HepG2 (cell line): ENCODE measurements at regions not wholly inside any gene's neighbourhood (a gene's known extent, or its start where the extent isn't known, plus 50 kb on each side); places are given as distances from the start of the nearest gene placed in this dataset.

ENCODE experiments used
- CTCF ChIP-seq: sonication (generic); formaldehyde crosslinking; IDR thresholded peaks from 2 replicates; pipeline ENCODE4 v1.5.0; 2020; ENCODE audit warnings: mild to moderate bottlenecking, missing genetic modification reagents, moderate library complexity
- HDAC2 ChIP-seq: sonication (generic); formaldehyde crosslinking; IDR thresholded peaks from 2 replicates; pipeline ENCODE4 v1.4.0; 2020; ENCODE audit warnings: missing genetic modification reagents
- HOXA7 ChIP-seq: sonication (generic); formaldehyde crosslinking; IDR thresholded peaks from 2 replicates; pipeline ENCODE4 v1.8.1; 2022; ENCODE audit warnings: mild to moderate bottlenecking, missing genetic modification reagents, moderate library complexity
- MXD4 ChIP-seq: IDR thresholded peaks from 2 replicates; pipeline ENCODE4 v1.6.1; 2016; ENCODE audit warnings: mild to moderate bottlenecking, missing biosample characterization, missing genetic modification reagents
- NFKBIZ ChIP-seq: IDR thresholded peaks from 2 replicates; pipeline ENCODE4 v1.6.1; 2018; ENCODE audit warnings: missing genetic modification reagents, missing compliant biosample characterization
- PATZ1 ChIP-seq: sonication (generic); formaldehyde crosslinking; IDR thresholded peaks from 2 replicates; pipeline ENCODE4 v1.4.0; 2020; ENCODE audit warnings: missing genetic modification reagents
- PHF8 ChIP-seq: sonication (generic); formaldehyde crosslinking; IDR thresholded peaks from 2 replicates; pipeline ENCODE4 v1.5.0; 2020; ENCODE audit warnings: missing genetic modification reagents
- POLR2A ChIP-seq, 2 experiments: IDR thresholded peaks; 2 replicates each; pipeline ENCODE4 v1.6.1; 2011; ENCODE audit warnings: low read depth in 2 of 2, low read length in 2 of 2, mild to moderate bottlenecking in 1 of 2, moderate library complexity in 1 of 2; ENCODE audit not compliant: insufficient read depth in 1 of 2
- RBM39 ChIP-seq: fragments of 200-400 bp; formaldehyde crosslinking; IDR thresholded peaks from one replicate; pipeline ENCODE4 v1.6.1; 2018; ENCODE audit warnings: antibody characterized with exemption, mild to moderate bottlenecking, low read depth, low read length; ENCODE audit not compliant: poor library complexity, severe bottlenecking
- RXRA ChIP-seq: sonication (generic); formaldehyde crosslinking; IDR thresholded peaks from 2 replicates; pipeline ENCODE4 v1.5.1; 2020; ENCODE audit warnings: missing genetic modification reagents
- SNAPC4 ChIP-seq: sonication (generic); formaldehyde crosslinking; IDR thresholded peaks from 2 replicates; pipeline ENCODE4 v1.4.0; 2020; ENCODE audit warnings: mild to moderate bottlenecking, missing genetic modification reagents
- YY1 ChIP-seq: IDR thresholded peaks from 2 replicates; pipeline ENCODE4 v1.6.1; 2011; ENCODE audit warnings: low read length, low read depth, moderate library complexity, mild to moderate bottlenecking; ENCODE audit not compliant: insufficient read depth, insufficient replicate concordance
- ZNF577 ChIP-seq: sonication (generic); formaldehyde crosslinking; IDR thresholded peaks from 2 replicates; pipeline ENCODE4 v1.4.0; 2020; ENCODE audit warnings: mild to moderate bottlenecking, low read depth, missing genetic modification reagents, borderline replicate concordance
- ZNF749 ChIP-seq: sonication (generic); formaldehyde crosslinking; IDR thresholded peaks from 2 replicates; pipeline ENCODE4 v1.8.0; 2022; ENCODE audit warnings: mild to moderate bottlenecking, missing genetic modification reagents, moderate library complexity, borderline replicate concordance

- TF ChIP-seq NFKBIZ (no peak), ZNF749 (CRISPR knock-in tag) (no peak), CTCF (CRISPR knock-in tag) (no peak), ZNF577 (CRISPR knock-in tag) (no peak), RBM39 (no peak), RXRA (CRISPR knock-in tag) (no peak), SNAPC4 (no peak), HDAC2 (CRISPR knock-in tag) (no peak), PHF8 (CRISPR knock-in tag) (no peak), YY1 (no peak), POLR2A (IDR thresholded peaks at IDR 0.05; ENCODE audit: insufficient read depth in 1 of 2, low read depth in 2 of 2, low read length in 2 of 2) (no peak), PATZ1 (CRISPR knock-in tag) (no peak), MXD4 (no peak), HOXA7 (CRISPR knock-in tag) (no peak)
Observed at GRCh38 chr4:153120235-153120634, 84.0 kb upstream of the TRIM2 start.
